ENCODE measurements at regions not wholly inside any gene's neighbourhood (a gene's known extent, or its start where the extent isn't known, plus 50 kb on each side); places are given as distances from the start of the nearest gene placed in this dataset.

- ATAC-seq (no peak), DNase-seq (no peak)
- no peak overlapping the region for H3K27ac ChIP-seq
- no peaks in the 10 kb centered on the region for H3K4me1 ChIP-seq
- H3K9me3 ChIP-seq, result no peaks in the 10 kb centered on the region
- WGBS (ENCODE audit: insufficient coverage, low coverage, low lambda C conversion rate, missing lambda C conversion rate), result 65% methylated on average over 4 of the region's 4 CpGs
- no peaks in the 10 kb centered on the region for H3K27me3 ChIP-seq
- no peak overlapping the region for H3K4me3 ChIP-seq
- no peak for TF ChIP-seq CTCF (IDR thresholded peaks at IDR 0.05)
- intact Hi-C loops (cut with DNase I), result no loop called here
- H3K36me3 ChIP-seq, result no peaks in the 10 kb centered on the region
Observed at GRCh38 chr6:41476401-41476800, 69.8 kb upstream of the FOXP4 start.

GRCh38 chr6:41477572-41477971 is 68.6 kb upstream of the FOXP4 start:
- no peak overlapping the region for H3K4me3 ChIP-seq
- no peaks in the 10 kb centered on the region for H3K9me3 ChIP-seq
- H3K27ac ChIP-seq, result no peak overlapping the region
- H3K36me3 ChIP-seq, result no peaks in the 10 kb centered on the region
- ATAC-seq, result no peak
- 80% methylated on average over 2 of the region's 3 CpGs for WGBS (ENCODE audit: insufficient coverage, low coverage, low lambda C conversion rate, missing lambda C conversion rate)
- no peak for DNase-seq
- H3K27me3 ChIP-seq, result no peaks in the 10 kb centered on the region
- no peaks in the 10 kb centered on the region for H3K4me1 ChIP-seq
- intact Hi-C loops (cut with DNase I), result no loop called here
- TF ChIP-seq CTCF (IDR thresholded peaks at IDR 0.05) (no peak), POLR2A (IDR thresholded peaks at IDR 0.05) (no peak)

GRCh38 chr6:41483943-41484342 is 62.2 kb upstream of the FOXP4 start:
- no peak for ATAC-seq
- H3K36me3 ChIP-seq, result no peaks in the 10 kb centered on the region
- 42% methylated on average over 1 of the region's 1 CpG for WGBS (ENCODE audit: insufficient coverage, low coverage, low lambda C conversion rate, missing lambda C conversion rate)
- intact Hi-C loops (cut with DNase I), result no loop called here
- no peak overlapping the region for H3K27ac ChIP-seq
- no peaks in the 10 kb centered on the region for H3K9me3 ChIP-seq
- DNase-seq, result no peak
- H3K4me1 ChIP-seq, result no peaks in the 10 kb centered on the region
- H3K27me3 ChIP-seq, result no peaks in the 10 kb centered on the region
- TF ChIP-seq POLR2A (IDR thresholded peaks at IDR 0.05) (no peak), CTCF (IDR thresholded peaks at IDR 0.05) (no peak)
- no peak overlapping the region for H3K4me3 ChIP-seq

- no peaks in the 10 kb centered on the region for H3K36me3 ChIP-seq
- H3K4me1 ChIP-seq, result no peaks in the 10 kb centered on the region
- no peak for ATAC-seq
- 94% methylated on average over 4 of the region's 9 CpGs for WGBS (ENCODE audit: insufficient coverage, low coverage, low lambda C conversion rate, missing lambda C conversion rate)
- no peaks in the 10 kb centered on the region for H3K27me3 ChIP-seq
- no peak for DNase-seq
- TF ChIP-seq CTCF (IDR thresholded peaks at IDR 0.05) (no peak), POLR2A (IDR thresholded peaks at IDR 0.05) (no peak)
- H3K9me3 ChIP-seq, result no peaks in the 10 kb centered on the region
- no peak overlapping the region for H3K27ac ChIP-seq
- no peak overlapping the region for H3K4me3 ChIP-seq
- intact Hi-C loops (cut with DNase I), result no loop called here
Observed at GRCh38 chr6:41487860-41488432, 58.2 kb upstream of the FOXP4 start.
